Endodermal cell (in vitro differentiated cells): ENCODE measurements at regions not wholly inside any gene's neighbourhood (a gene's known extent, or its start where the extent isn't known, plus 50 kb on each side); places are given as distances from the start of the nearest gene placed in this dataset.
"Not testable (repeated sequence)": the region's sequence is repeated elsewhere in the genome, so short reads cannot be mapped to it uniquely, and the experiment has no call there.

Experiments
- DNase-seq: peaks from one replicate; pipeline ENCODE4 v3.0.0-alpha.2; 2017
- H3K27ac ChIP-seq: 2 replicates; pipeline ENCODE4 v1.5.1; 2013; ENCODE audit warnings: mild to moderate bottlenecking, low read depth, low read length, moderate library complexity
- H3K27me3 ChIP-seq: 2 replicates; pipeline ENCODE4 v1.6.1; 2013; ENCODE audit warnings: mild to moderate bottlenecking, low read length, moderate library complexity; ENCODE audit not compliant: insufficient read depth, control insufficient read depth, poor library complexity, severe bottlenecking
- H3K36me3 ChIP-seq: 2 replicates; pipeline ENCODE4 v1.7.0; 2013; ENCODE audit warnings: mild to moderate bottlenecking, low read length, moderate library complexity; ENCODE audit not compliant: control insufficient read depth, insufficient read depth
- H3K4me1 ChIP-seq: one replicate; pipeline ENCODE4 v1.7.0; 2013; ENCODE audit warnings: low read length; ENCODE audit not compliant: control insufficient read depth, insufficient read depth
- H3K4me3 ChIP-seq: 2 replicates; pipeline ENCODE4 v1.5.1; 2013; ENCODE audit warnings: mild to moderate bottlenecking, low read length, moderate library complexity
- H3K9ac ChIP-seq: 2 replicates; pipeline ENCODE4 v1.6.1; 2013; ENCODE audit warnings: mild to moderate bottlenecking, low read length, moderate library complexity; ENCODE audit not compliant: poor library complexity, severe bottlenecking; ENCODE audit errors: extremely low read depth
- H3K9me3 ChIP-seq: 2 replicates; pipeline ENCODE4 v1.6.1; 2013; ENCODE audit warnings: mild to moderate bottlenecking, low read length, moderate library complexity; ENCODE audit not compliant: control insufficient read depth
- H3K27ac Mint-ChIP-seq: 2 replicates; pipeline ENCODE4 v1.8.0; 2020; ENCODE audit warnings: mixed read lengths
- H3K27me3 Mint-ChIP-seq: 2 replicates; pipeline ENCODE4 v1.8.0; 2021; ENCODE audit warnings: mild to moderate bottlenecking, mixed read lengths; ENCODE audit not compliant: insufficient read depth
- H3K36me3 Mint-ChIP-seq: 2 replicates; pipeline ENCODE4 v1.8.0; 2020; ENCODE audit warnings: low read depth, mixed read lengths
- H3K4me1 Mint-ChIP-seq: 2 replicates; pipeline ENCODE4 v1.8.0; 2020; ENCODE audit warnings: mixed read lengths
- H3K4me3 Mint-ChIP-seq: 2 replicates; pipeline ENCODE4 v1.8.0; 2020; ENCODE audit warnings: mild to moderate bottlenecking, moderate library complexity, mixed read lengths
- H3K9me3 Mint-ChIP-seq: 2 replicates; pipeline ENCODE4 v1.8.0; 2020; ENCODE audit warnings: mild to moderate bottlenecking, mixed read lengths
- WGBS, 2 experiments: methylation state at CpG; one replicate each; pipeline versions ENCODE4 v1.1.5 to v1.1.7; 2013; ENCODE audit warnings: missing lambda C conversion rate in 2 of 2, mixed read lengths in 1 of 2; ENCODE audit not compliant: insufficient coverage in 1 of 2, insufficient read length in 1 of 2; 5-methylcytosine and 5-hydroxymethylcytosine counted together
- TF ChIP-seq, protein P1 (sequence below): fragments of 200-600 bp; sonication (generic); conservative IDR thresholded peaks from 2 replicates; pipeline ENCODE4 v1.5.0; 2021; ENCODE audit warnings: antibody characterized with exemption, mild to moderate bottlenecking

DNA sequence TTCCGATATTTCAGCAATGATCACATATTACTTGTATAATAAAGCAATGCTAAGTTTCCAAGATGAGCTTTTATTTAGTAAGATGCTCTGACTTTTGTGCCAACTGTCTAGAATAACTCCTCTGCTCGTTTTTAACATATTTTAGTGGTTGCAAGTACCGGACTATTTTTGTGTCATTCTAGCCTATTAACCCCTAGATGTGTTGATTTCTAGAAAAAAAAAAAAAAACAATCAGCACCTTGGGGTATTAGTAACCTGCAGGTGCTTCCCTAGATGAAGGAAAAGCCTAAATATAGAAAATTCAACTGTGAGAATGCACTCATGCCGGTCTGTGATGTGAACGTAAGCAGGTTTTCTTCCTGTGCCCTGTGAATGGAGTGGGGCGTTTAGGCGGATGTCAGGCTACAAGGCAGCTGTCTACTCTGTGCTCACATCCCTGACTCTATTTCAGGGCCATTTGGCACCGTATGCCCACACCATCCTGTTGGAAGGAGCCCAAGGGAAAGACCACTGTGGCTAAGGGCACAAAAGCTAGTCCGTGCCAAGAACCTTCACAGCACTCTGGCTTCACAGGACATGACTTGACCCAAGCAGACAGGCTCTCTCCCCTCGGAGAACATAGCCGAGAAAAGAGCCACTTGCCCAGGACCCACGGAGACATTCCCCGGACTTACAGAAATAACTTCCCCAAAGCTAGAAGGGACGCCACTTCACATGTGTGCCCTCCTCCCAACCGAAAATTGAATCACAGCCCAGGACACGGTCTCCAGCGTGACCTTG, 60.9 kb upstream of the AGAP1 start:
- Histone ChIP-seq H3K36me3 (no peaks in the 10 kb centered on the region), H3K27me3 (no peaks in the 10 kb centered on the region), H3K4me1 (no peaks in the 10 kb centered on the region), H3K9me3 (no peaks in the 10 kb centered on the region), H3K9ac (no peak overlapping the region), H3K27ac (no peak overlapping the region), H3K4me3 (no peak overlapping the region)
- Mint-ChIP-seq H3K9me3 (no peaks in the 10 kb centered on the region), H3K4me1 (no peaks in the 10 kb centered on the region), H3K36me3 (no peaks in the 10 kb centered on the region), H3K27me3 (peaks cover 3% of the 10 kb centered on the region), H3K27ac (no peak overlapping the region), H3K4me3 (no peak overlapping the region)
- WGBS, 2 experiments: 91 to 92% methylated on average over 13 to 17 of the region's 17 CpGs
- TF ChIP-seq, protein P1, sequence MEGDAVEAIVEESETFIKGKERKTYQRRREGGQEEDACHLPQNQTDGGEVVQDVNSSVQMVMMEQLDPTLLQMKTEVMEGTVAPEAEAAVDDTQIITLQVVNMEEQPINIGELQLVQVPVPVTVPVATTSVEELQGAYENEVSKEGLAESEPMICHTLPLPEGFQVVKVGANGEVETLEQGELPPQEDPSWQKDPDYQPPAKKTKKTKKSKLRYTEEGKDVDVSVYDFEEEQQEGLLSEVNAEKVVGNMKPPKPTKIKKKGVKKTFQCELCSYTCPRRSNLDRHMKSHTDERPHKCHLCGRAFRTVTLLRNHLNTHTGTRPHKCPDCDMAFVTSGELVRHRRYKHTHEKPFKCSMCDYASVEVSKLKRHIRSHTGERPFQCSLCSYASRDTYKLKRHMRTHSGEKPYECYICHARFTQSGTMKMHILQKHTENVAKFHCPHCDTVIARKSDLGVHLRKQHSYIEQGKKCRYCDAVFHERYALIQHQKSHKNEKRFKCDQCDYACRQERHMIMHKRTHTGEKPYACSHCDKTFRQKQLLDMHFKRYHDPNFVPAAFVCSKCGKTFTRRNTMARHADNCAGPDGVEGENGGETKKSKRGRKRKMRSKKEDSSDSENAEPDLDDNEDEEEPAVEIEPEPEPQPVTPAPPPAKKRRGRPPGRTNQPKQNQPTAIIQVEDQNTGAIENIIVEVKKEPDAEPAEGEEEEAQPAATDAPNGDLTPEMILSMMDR: no peak
- DNase-seq: peak; percentile 28

DNA sequence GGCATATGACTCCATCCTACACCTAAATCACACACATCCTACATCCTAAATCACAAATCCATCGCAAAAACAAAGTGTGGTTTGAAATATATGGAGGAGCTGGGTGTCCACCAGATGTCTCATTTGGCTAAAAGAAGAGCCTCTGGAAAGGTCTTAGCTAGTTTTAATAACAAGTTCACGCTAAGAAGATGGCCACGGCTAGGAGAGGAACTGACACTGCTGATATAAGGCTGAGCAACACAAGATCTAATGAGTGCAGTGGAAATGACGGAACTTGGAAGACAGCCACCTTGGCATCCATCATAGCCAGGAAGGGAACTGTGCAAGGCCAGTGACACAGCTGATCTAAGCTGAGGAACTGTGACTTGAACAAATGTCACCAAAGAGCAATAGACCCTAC, 60.0 kb upstream of the AGAP1 start:
- H3K27me3 Mint-ChIP-seq: peaks cover 3% of the 10 kb centered on the region
- Histone ChIP-seq H3K4me1 (no peaks in the 10 kb centered on the region), H3K9me3 (no peaks in the 10 kb centered on the region), H3K27me3 (no peaks in the 10 kb centered on the region), H3K36me3 (no peaks in the 10 kb centered on the region), H3K4me3 (no peak overlapping the region), H3K9ac (no peak overlapping the region), H3K27ac (no peak overlapping the region)
- whole genome bisulfite sequencing, 2 experiments: 89 to 91% methylated on average over 3 to 4 of the region's 4 CpGs
- no peaks in the 10 kb centered on the region for H3K36me3 Mint-ChIP-seq
- H3K4me1 Mint-ChIP-seq: no peaks in the 10 kb centered on the region
- H3K9me3 Mint-ChIP-seq: no peaks in the 10 kb centered on the region
- TF ChIP-seq, protein P1: no peak
- H3K4me3 Mint-ChIP-seq: no peak overlapping the region
- peak; percentile 17 for DNase-seq
- H3K27ac Mint-ChIP-seq: no peak overlapping the region

DNA sequence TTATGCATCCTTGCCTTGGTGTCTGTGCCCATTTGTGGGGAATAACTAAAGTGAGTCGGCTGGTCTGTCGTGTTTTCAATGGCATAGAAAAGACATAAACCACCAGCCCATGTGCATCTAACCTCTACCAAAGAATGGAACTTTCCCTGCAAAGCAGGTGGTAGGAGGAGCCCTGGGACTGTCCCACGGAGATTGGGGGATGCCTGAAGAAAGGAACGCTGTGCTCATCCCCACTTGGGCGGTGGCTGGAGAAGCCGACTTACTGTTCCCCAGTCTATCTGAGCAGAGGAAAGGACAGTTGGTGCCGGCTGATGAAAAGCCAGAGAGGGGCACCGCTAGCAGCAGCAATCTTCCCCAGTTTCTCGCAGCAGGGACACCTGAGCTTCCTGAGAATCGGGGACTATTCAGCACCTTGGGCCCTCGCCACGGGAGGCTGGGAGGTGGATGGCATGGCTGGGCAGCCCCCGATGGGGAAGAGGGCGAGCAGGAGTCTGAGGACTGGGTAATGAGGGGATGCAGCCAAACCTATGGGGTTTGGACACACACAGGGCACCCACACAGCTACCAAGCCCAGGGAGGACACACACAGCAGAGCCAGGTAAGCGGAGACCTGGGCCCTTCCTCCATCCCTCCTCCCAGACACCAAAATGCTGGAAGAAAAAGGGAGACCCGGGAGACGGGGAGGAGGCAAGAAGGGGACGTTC, 53.7 kb upstream of the AGAP1 start:
- Mint-ChIP-seq H3K9me3 (peaks cover 9% of the 10 kb centered on the region), H3K27ac (no peak overlapping the region), H3K27me3 (peaks cover 3% of the 10 kb centered on the region), H3K4me1 (no peaks in the 10 kb centered on the region), H3K36me3 (no peaks in the 10 kb centered on the region), H3K4me3 (no peak overlapping the region)
- no peak overlapping the region for H3K9ac ChIP-seq
- H3K9me3 ChIP-seq: peaks cover 9% of the 10 kb centered on the region
- DNase-seq: peak; percentile 48
- no peaks in the 10 kb centered on the region for H3K27me3 ChIP-seq
- no peaks in the 10 kb centered on the region for H3K4me1 ChIP-seq
- TF ChIP-seq, protein P1: no peak
- H3K27ac ChIP-seq: no peak overlapping the region
- H3K36me3 ChIP-seq: no peaks in the 10 kb centered on the region
- WGBS, 2 experiments: 82 to 87% methylated on average over 10 to 18 of the region's 18 CpGs
- H3K4me3 ChIP-seq: no peak overlapping the region

DNA sequence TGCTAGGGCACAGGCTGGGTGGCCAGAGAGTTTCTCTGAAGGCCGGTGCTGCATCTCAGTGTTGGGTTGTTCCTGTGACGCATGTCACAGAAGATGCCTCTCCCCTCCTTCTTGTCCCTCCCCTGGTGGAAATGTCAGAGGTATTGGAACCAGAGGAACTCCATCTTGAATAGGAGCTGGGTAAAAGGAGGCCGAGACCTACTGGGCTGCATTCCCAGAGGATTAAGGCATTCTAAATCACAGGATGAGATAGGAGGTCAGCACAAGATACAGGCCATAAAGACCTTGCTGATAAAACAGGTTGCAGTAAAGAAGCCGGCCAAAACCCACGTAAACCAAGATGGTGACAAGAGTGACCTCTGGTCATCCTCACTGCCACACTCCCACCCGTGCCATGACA, 50.3 kb upstream of the AGAP1 start:
- WGBS, 2 experiments: 83 to 100% methylated on average over 2 to 6 of the region's 6 CpGs
- not testable (repeated sequence) for H3K9me3 Mint-ChIP-seq, H3K9ac ChIP-seq, H3K4me1 Mint-ChIP-seq, H3K27ac ChIP-seq, H3K9me3 ChIP-seq, H3K36me3 Mint-ChIP-seq, H3K4me3 Mint-ChIP-seq, H3K36me3 ChIP-seq, H3K27me3 ChIP-seq, H3K27ac Mint-ChIP-seq, H3K27me3 Mint-ChIP-seq, H3K4me1 ChIP-seq
- DNase-seq: peak; percentile 44
- peak overlapping the region; percentile 17 for H3K4me3 ChIP-seq
